AG09319 (cell line): ENCODE measurements at regions not wholly inside any gene's neighbourhood (a gene's known extent, or its start where the extent isn't known, plus 50 kb on each side); places are given as distances from the start of the nearest gene placed in this dataset.

Experiments used
- DNase-seq: peaks from one replicate; pipeline ENCODE4 v3.0.0-alpha.2; 2010; ENCODE audit warnings: low read depth; ENCODE audit errors: extremely low read depth
- TF ChIP-seq, protein P1 (sequence below): IDR thresholded peaks from 2 replicates; pipeline ENCODE4 v1.5.1; 2011; ENCODE audit warnings: low read depth, mild to moderate bottlenecking, inconsistent platforms, low read length, moderate library complexity

DNA sequence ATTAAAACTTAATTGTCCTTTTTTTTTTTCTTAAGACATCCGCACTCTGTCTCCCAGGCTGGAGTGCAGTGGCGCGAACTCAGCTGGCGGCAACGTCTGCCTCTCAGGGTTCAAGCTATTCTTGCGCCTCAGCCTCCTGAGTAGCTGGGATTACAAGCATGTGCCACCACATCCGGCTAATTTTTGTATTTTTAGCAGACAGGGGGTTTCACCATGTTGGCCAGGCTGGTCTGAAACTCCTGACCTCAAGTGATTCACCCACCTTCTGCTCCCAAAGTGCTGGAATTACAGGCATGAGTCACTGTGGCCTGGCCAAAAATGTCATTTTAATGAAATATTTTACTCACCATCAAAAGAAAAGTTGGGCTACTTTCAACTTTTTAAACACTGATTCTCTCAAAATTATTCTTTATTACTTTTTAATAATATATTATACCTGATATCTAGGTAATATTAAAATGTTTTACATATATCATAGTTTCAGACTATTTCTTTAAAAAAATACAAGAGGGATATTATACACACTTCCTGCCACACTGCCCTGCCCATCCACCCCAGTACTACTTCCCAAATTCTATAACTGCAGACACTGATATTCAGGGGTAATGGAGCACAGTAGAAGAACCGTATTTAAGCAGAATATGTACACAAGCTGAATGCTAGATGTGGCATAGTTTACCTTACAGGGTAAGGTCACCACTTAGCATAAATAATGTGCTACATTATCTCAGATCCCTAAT, 723.9 kb upstream of the ZNF385D start:
- DNase-seq, result no peak
- TF ChIP-seq, protein P1, sequence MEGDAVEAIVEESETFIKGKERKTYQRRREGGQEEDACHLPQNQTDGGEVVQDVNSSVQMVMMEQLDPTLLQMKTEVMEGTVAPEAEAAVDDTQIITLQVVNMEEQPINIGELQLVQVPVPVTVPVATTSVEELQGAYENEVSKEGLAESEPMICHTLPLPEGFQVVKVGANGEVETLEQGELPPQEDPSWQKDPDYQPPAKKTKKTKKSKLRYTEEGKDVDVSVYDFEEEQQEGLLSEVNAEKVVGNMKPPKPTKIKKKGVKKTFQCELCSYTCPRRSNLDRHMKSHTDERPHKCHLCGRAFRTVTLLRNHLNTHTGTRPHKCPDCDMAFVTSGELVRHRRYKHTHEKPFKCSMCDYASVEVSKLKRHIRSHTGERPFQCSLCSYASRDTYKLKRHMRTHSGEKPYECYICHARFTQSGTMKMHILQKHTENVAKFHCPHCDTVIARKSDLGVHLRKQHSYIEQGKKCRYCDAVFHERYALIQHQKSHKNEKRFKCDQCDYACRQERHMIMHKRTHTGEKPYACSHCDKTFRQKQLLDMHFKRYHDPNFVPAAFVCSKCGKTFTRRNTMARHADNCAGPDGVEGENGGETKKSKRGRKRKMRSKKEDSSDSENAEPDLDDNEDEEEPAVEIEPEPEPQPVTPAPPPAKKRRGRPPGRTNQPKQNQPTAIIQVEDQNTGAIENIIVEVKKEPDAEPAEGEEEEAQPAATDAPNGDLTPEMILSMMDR, result no peak

DNA sequence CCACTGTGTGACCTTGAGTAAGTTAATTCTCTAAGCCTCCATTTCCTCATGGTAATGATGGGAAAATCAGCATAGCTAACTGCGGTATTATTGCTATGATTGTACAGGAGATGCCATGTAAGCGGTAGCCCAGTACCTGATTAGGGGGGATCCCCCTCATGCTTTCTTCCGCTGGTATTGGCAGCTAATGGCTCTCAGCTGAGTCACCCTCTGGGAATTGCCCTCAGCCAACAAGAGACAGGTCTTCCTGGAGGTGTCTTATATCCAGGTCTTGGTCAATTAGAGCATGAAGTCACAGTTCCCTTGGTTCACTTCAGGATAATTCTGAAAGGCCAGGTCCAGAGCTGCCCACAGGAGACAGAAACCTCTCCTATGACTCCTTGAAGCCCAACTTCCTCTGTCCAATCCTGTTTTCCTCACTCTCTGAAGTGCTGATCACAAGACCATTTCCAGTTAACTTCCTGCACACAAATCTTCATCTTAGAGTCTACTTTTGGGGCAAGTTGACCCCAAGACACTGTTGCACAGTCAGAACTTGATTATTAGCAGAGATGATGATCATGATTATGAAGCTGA, 724.7 kb upstream of the ZNF385D start:
- TF ChIP-seq, protein P1, result no peak
- no peak for DNase-seq

DNA sequence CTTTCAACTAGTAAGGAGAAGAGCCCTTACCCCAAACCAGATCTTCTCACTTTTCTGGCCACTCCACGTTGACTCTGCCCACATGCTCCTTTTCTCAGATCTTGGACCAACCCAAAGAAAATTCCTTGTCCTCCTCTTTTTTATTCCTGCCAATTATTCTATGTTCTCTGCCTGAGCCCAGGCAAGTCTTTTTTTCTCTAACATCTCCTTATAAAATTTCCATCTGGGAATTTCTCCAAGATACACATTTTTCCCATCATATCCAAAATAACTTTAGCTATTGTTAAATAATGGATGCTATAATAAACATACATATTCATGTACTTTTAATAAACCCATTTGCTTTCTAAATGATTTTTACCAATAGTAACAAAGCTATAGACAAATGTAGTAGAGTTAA, 726.0 kb upstream of the ZNF385D start:
- no peak for DNase-seq
- TF ChIP-seq, protein P1, result no peak

DNA sequence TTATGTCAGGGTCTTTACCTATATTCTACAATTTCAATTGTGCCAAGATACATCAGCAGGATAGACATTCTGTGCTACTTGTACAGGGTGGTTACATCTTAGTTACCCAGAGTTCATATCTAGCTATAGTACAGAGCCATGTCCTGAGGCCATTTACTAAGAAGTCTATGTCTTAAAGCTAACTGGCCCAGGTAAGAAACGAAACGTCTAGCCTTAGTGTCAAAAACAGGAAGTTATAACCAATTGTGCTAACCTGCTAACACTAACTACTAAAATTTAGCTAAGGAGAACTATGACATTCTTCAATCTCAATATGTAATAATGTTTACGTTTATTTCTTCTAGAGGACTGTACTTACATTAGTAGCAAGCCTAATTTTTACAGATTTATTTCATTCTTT, 717.2 kb upstream of the UBE2E2 start:
- TF ChIP-seq, protein P1, result no peak
- no peak for DNase-seq

DNA sequence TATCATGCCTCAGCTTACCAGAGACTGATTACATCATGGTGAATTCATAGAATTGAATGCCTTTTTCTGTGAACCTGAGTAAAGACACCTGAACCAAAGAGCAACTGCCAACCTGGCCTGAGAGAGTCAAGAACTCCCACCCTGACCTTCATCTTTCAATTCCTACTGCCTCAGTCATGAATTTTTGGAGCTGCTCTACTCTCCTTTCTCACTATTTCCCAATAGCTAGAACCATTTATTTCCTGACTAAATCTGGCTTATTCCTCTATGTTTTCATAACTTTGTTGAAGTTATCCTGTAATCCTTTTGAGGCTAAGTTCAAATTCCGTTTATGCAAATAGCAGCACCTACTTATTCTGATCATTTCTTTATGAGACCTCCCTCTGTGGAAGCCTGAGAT, 712.4 kb upstream of the UBE2E2 start:
- no peak for DNase-seq
- TF ChIP-seq, protein P1, result no peak

DNA sequence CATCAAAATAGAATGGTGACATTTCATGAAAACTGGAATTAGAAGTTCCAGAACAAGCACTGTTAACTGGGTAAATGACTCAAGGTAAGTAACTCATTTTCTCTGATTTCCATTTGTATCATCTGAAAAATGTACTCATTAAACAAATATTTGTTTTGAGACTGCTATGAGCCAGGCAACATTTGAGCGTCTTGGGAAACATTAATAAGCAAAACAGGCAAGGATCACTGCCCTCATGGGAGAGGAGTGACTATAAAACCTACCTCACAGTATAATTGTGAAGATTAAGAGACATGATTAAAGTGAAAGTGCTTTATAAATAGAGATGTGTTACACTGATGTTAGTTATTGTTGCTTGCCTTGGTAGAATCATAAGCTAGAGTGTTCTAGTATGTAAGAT, 711.8 kb upstream of the UBE2E2 start:
- TF ChIP-seq, protein P1, result no peak
- DNase-seq, result no peak

DNA sequence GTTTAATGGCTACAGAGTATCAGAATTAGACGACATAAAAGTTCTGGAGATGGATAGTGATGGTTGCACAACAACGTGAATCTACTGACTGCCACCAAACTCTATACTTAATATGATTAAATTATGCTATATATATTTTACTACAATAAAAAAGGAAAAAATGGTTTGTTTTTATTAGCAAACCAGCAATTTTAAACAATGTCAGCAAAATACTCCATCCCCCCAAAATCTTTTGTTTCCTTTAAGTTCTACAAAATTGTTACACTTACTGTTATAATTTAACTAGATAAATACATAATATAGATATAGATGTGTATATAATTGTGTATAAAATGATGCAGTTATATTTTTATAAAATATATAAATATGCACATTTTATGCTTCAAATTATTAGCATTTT, 710.8 kb upstream of the UBE2E2 start:
- TF ChIP-seq, protein P1, result no peak
- no peak for DNase-seq
